ENCODE measurements at regions not wholly inside any gene's neighbourhood (a gene's known extent, or its start where the extent isn't known, plus 50 kb on each side); places are given as distances from the start of the nearest gene placed in this dataset.
"Not testable (repeated sequence)": the region's sequence is repeated elsewhere in the genome, so short reads cannot be mapped to it uniquely, and the experiment has no call there.

DNA sequence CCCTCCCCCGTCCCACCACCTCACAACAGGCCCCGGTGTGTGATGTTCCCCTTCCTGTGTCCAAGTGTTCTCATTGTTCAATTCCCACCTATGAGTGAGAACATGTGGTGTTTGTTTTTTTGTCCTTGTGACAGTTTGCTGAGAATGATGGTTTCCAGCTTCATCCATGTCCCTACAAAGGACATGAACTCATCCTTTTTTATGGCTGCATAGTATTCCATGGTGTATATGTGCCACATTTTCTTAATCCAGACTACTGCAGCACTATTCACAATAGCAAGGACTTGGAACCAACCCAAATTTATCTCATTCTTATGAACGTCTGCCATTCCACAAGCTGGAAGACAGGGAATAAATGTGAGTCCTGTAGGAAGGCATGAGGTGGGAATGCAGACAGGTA, 79.6 kb upstream of the SLC6A11 start:
- DNase-seq (ENCODE audit: low read depth), result not testable (repeated sequence)

DNA sequence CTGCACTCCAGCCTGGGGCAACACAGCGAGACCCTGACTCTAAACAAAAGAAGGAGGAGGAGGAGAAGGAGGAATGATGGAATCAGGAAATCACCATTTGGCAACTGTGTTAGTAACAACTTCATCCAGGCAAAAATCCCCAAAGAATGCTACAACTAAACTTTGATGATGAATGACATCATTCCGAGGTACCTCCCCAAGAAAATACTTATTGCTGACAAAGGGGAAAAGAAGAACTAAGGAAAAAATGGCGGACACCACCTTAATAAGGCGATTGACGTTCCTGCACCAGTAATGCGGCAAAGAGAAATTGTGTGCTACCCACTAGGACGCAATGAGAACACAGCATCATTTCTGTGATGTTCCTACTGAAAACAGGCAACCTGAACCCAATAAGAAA, 78.2 kb upstream of the SLC6A11 start:
- DNase-seq (ENCODE audit: low read depth), result no peak

DNA sequence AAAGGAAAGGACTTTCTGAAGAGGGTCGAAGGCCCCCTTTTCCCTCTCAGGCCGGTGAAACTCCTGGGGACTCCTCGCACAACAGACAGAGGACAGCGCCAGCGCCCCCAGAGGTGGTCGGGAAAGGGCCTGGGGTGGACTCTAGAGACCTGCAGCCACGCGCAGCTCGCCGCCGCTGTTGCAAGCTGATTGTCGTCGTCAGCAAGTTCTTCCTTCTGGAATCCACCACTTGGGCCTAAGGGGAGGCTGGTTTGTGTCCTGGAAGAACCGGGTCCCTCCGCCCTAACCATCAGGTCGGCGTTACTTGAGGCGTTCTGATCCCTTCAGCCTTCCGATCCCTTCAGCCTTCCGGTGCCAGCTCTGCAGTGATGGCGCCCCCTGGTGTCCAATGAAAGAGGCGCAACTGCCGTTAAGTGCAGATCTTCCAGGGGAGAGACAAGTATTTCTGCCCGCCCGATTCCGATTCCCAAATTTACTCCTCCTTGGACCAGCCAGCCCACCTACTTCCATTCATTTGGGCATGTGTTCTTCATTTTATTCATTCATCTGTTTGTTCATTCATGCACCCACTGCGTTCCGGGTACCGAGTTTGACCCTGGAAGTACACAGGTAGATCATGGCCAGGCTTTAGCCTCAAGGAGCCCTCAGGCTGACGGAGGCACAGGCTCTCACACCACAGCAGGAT, 77.2 kb upstream of the SLC6A11 start:
- peak; percentile 22 for DNase-seq (ENCODE audit: low read depth)

DNA sequence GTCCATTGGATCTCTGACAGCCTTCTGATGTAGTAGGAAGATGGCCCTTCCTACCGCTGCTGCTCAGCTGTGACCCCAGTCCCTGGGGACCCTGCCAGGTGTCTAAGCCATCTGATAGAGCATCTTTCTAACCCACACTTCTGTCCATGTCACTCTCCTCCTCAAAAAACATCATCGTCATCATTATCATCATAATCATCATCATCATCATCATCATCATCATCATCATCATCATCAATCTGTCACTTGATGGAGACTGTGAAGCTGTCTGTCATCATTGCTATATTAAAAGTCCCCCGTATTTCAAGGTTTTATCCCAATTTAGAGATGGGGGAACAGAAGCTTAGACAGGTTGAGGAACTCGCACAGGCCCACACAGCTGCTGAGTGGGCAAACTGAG, 75.1 kb upstream of the SLC6A11 start:
- no peak for DNase-seq (ENCODE audit: low read depth)

DNA sequence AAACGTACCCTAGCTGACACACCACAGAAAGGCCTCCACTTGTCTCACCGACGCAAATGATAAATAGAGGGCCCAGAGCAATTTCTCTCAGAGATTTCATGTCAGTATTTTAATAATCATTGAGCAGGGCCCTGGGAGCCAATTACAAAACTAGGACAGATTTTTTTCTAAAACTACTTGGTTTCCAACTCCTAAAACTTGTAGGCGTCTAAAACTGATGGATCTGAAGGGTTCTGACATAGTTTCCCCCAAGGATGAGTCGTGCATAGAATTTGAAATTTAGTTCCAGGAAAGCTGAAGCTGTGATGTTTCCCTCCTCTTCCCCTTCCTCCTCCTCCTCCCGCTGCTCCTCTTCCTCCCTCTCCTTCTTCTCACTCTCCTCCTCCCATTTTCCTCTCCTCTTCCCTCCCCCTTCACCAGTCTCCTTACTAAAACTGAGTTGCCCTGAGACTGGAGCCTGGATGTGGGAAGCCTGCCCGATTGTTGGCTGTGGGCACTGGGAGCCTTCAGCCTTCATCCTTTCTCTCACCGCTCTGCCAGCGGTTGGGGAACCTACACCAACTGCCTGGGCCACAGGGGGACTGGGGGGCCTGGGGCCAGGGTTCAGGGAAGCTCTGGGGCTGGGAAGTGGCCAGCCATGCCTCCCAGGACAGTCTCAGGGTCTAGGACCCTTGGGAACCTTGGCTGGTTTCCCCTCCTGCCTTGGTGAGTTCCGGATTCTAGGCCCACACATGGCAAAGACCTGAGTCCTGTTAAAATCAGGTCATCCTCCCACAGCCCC, 73.9 kb upstream of the SLC6A11 start:
- no peak for DNase-seq (ENCODE audit: low read depth)

GRCh38 chr3:10743366-10744097, 72.5 kb upstream of the SLC6A11 start:
- DNase-seq (ENCODE audit: low read depth), result no peak

GRCh38 chr3:10744098-10744465, 71.9 kb upstream of the SLC6A11 start:
- DNase-seq (ENCODE audit: low read depth), result no peak

DNA sequence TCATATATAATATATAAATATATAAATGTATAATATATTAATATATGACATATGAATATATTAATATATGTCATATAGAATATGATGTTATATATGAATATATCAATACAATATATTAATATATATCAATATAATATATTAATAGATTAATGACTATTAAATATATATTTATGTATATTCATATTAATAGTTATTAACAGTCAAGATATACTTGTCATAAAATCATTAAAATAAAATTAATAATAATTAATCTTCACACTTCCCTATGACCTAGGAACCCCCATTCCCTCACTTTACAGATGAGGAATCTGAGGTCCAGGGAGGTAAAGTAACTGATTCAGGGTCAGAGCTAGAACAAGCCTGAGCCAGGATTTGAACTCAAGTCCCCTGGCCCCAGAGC, 70.6 kb upstream of the SLC6A11 start:
- no peak for DNase-seq (ENCODE audit: low read depth)

DNA sequence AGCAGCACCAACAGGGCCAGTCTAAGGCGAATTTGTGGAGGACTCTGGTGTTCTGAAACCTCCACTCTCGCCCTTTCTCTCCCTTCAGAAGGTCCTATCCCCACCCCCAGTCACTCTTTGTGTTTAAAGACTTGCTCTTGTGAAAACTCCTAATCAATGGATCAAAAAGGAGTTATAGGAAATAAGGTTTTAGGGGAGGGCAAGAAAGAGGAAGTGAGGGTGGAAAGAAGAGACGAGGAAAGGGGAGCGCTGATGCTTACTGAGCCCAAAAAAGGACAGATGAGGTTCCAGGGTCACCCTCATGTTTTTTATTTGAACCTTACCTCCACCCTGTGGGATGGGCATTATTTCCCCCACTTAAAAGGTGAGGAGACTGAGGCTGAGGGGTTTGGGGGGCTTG, 70.0 kb upstream of the SLC6A11 start:
- DNase-seq (ENCODE audit: low read depth), result no peak

GRCh38 chr3:10746684-10747083, 69.3 kb upstream of the SLC6A11 start:
- no peak for DNase-seq (ENCODE audit: low read depth)

DNA sequence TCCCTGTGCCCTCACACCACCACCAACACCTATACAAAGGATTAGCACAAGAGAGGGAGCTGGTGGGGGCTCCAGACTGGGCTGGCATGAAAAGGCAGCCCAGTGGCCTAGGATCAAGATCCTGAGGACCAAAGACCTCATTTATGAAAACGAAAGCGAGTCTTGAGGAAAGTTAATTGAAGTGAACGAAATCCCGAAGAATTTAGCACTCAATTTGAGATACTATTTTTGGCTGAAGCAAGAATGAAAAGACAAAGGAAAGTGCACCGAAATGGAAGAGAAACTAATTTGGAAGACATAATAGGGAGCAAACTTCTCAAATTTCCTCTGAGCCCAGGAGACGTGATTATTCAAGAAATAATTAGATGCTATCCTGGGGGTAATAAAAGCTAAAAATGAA, 68.7 kb upstream of the SLC6A11 start:
- DNase-seq (ENCODE audit: low read depth), result no peak

DNA sequence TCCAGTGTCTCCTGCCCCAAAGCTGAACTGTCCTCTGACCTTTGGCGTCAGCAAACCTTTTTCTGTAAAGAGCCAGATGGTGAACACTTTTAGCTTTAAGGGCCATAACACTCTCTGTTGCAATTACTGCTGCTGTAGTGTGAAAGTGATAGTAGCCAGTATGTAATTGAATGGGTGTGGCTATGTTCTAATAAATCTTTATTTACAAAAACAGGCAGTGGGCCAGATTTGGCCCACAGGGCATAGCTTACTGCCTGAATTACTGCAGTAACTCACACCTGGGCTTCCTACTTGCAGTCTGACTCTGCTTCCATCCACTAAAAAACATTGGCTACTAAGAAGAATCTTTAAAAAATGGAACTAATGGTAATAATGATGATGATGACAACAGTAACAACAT, 68.0 kb upstream of the SLC6A11 start:
- DNase-seq (ENCODE audit: low read depth), result no peak

- peak; percentile 12 for DNase-seq (ENCODE audit: low read depth)
These were observed 62.1 kb upstream of the SLC6A11 start for GRCh38 chr3:10753964-10754363.

- DNase-seq (ENCODE audit: low read depth), result no peak
These were observed 59.5 kb upstream of the SLC6A11 start for GRCh38 chr3:10756546-10756945.

GRCh38 chr3:10757021-10757820, 58.8 kb upstream of the SLC6A11 start:
- DNase-seq (ENCODE audit: low read depth), result peak; percentile 25

DNA sequence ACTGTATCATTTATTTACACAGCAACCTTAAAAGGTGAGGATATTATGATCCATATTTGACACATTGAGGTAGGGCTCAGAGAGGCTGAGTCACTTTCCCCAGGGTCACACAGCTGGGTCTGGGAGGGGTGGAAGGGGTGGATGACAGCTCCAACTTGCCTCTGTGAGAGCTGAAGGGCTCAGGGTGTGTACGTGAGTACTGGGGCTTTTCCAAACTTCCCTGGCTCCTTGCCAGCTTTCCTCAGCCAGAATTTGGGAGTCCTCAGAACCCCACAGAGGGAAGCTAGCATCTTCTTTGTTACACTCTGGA, 58.3 kb upstream of the SLC6A11 start:
- no peak for DNase-seq (ENCODE audit: low read depth)

DNA sequence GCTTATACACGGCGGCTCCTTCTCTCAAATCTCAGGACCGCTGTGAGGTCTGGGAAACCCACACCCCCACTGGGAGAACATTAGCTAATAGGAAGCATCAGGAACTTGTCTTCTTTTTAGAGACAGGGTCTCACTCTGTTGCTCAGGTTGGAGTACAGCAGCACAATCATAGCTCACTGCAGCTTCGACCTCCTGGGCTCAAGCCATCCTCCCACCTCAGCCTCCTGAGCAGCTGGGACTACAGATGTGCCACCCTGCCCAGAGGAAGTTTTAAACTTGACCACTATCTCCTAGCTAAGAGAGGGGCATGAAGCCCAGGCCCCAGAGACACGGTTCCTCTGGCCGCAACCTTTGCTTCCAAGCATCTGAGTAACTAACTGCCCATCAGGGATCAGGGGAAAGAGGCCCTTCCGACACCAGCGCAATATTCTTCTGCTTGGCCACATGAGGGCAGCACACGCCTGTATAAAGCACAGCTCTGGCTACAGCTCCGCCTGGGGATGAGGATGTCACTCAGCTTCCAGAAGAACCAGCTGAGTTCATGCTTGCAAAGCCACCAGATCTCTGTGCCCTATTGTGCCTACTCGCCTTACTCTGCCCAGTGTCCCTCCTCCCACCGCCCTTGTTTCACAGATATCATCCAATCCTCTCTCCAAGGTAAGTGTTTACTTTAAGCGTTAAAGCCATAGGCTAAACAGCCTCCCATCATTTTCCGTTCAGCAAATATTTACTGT, 57.6 kb upstream of the SLC6A11 start:
- peak; percentile 50 for DNase-seq (ENCODE audit: low read depth)

DNA sequence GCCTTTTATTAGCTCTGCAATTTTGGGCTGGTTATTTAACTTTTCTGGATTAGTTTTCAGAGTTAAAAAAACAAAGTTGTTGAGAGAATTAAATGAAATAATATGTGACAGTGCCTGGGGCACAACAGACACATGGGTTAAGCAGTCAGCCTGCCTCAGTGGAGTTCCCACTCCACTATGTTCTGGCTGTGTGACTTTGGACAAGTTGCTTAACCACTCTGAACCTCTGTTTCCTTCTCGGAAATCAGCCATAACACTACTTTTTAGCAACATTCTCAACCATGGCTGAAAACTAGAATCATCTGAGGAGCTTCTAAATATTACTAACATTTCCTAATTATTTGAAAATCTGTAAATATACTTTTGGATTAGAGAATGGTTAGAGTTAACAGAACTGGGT, 56.5 kb upstream of the SLC6A11 start:
- no peak for DNase-seq (ENCODE audit: low read depth)

DNA sequence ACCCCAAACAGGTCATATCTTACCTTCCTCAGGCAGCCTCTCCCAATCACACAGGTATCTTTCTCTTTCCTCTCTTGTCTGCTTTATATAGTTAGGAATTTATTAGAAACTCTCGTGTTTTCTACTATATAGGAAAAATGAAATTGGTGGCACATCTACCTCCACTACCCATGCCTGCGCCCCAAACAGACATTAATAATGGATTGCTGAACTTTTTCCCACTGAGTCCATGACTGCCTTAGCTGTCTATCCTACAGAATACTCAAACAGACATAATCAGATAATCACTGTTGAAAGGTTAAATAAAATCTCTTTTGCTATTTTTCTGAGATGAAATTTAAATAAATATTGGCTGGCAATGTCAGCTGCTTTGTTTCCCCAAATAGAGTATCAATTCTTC, 55.8 kb upstream of the SLC6A11 start:
- no peak for DNase-seq (ENCODE audit: low read depth)

- DNase-seq (ENCODE audit: low read depth), result no peak
These were observed 54.4 kb upstream of the SLC6A11 start for GRCh38 chr3:10761583-10761982.

- DNase-seq (ENCODE audit: low read depth), result no peak
These were observed 53.9 kb upstream of the SLC6A11 start for GRCh38 chr3:10762116-10762515.

All from renal cortical epithelial cell (primary cell).